Activated naive CD8-positive, alpha-beta T cell treated with anti-CD3 and anti-CD28 coated beads, Interleukin-2, amount 10 ng/mL, durations not matched to agents 7 days and 5 days (primary cell): ENCODE measurements at regions not wholly inside any gene's neighbourhood (a gene's known extent, or its start where the extent isn't known, plus 50 kb on each side); places are given as distances from the start of the nearest gene placed in this dataset.

Experiments
- ATAC-seq: fragments of 150-1000 bp; cut with Tn5 transposase; one replicate; pipeline ENCODE4 v1.10.0; 2021; ENCODE audit warnings: low read depth, moderate library complexity
- POLR2A ChIA-PET: fragments of 350-600 bp; sonication (Branson Sonifier 250); formaldehyde crosslinking; loops from one replicate; lab custom pipeline; 2021; ENCODE audit warnings: antibody characterized with exemption; lab: Charles Lee
- DNase-seq: peaks from one replicate; pipeline ENCODE4 v3.0.0; 2021
- H3K27ac Mint-ChIP-seq: one replicate; pipeline ENCODE4 v1.8.0; 2022; ENCODE audit warnings: mild to moderate bottlenecking, mixed read lengths
- H3K27me3 Mint-ChIP-seq: one replicate; pipeline ENCODE4 v1.8.0; 2022; ENCODE audit warnings: mild to moderate bottlenecking, moderate library complexity, mixed read lengths
- H3K36me3 Mint-ChIP-seq: one replicate; pipeline ENCODE4 v1.8.0; 2021; ENCODE audit warnings: mild to moderate bottlenecking, mixed read lengths
- H3K4me1 Mint-ChIP-seq: one replicate; pipeline ENCODE4 v1.8.0; 2021; ENCODE audit warnings: mixed read lengths
- H3K4me3 Mint-ChIP-seq: one replicate; pipeline ENCODE4 v1.8.0; 2022; ENCODE audit warnings: mild to moderate bottlenecking, moderate library complexity, mixed read lengths
- H3K9me3 Mint-ChIP-seq: one replicate; pipeline ENCODE4 v1.8.0; 2021; ENCODE audit warnings: mixed read lengths

GRCh38 chr4:126018274-126018673 lies 703.5 kb downstream of the FAT4 start:
- Mint-ChIP-seq H3K36me3 (no peaks in the 10 kb centered on the region), H3K4me1 (no peaks in the 10 kb centered on the region), H3K9me3 (peaks cover under 1% of the 10 kb centered on the region), H3K27ac (no peak overlapping the region), H3K4me3 (no peak overlapping the region), H3K27me3 (no peaks in the 10 kb centered on the region)
- ATAC-seq (no peak), DNase-seq (no peak)
- POLR2A ChIA-PET = no interaction called here

GRCh38 chr4:126023896-126024295 lies 709.1 kb downstream of the FAT4 start:
- ATAC-seq (no peak), DNase-seq (no peak)
- H3K27me3 Mint-ChIP-seq = no peaks in the 10 kb centered on the region
- no peaks in the 10 kb centered on the region for H3K4me1 Mint-ChIP-seq
- H3K36me3 Mint-ChIP-seq = no peaks in the 10 kb centered on the region
- POLR2A ChIA-PET = no interaction called here
- H3K4me3 Mint-ChIP-seq = no peak overlapping the region
- peaks cover under 1% of the 10 kb centered on the region for H3K9me3 Mint-ChIP-seq
- H3K27ac Mint-ChIP-seq = no peak overlapping the region

GRCh38 chr4:126027601-126028000 lies 712.8 kb downstream of the FAT4 start:
- no peaks in the 10 kb centered on the region for H3K27me3 Mint-ChIP-seq
- no peaks in the 10 kb centered on the region for H3K36me3 Mint-ChIP-seq
- H3K4me1 Mint-ChIP-seq = no peaks in the 10 kb centered on the region
- H3K27ac Mint-ChIP-seq = no peak overlapping the region
- H3K4me3 Mint-ChIP-seq = no peak overlapping the region
- peaks cover 2% of the 10 kb centered on the region for H3K9me3 Mint-ChIP-seq
- ATAC-seq = no peak
- POLR2A ChIA-PET = no interaction called here
- no peak for DNase-seq

- ATAC-seq (no peak), DNase-seq (no peak)
- H3K36me3 Mint-ChIP-seq = no peaks in the 10 kb centered on the region
- no peak overlapping the region for H3K4me3 Mint-ChIP-seq
- POLR2A ChIA-PET = no interaction called here
- H3K4me1 Mint-ChIP-seq = no peaks in the 10 kb centered on the region
- no peak overlapping the region for H3K27ac Mint-ChIP-seq
- peaks cover 5% of the 10 kb centered on the region for H3K9me3 Mint-ChIP-seq
- H3K27me3 Mint-ChIP-seq = no peaks in the 10 kb centered on the region
These were observed 714.1 kb downstream of the FAT4 start for GRCh38 chr4:126028876-126029275.

GRCh38 chr4:126037231-126037630 lies 722.5 kb downstream of the FAT4 start:
- Mint-ChIP-seq H3K4me3 (no peak overlapping the region), H3K4me1 (no peaks in the 10 kb centered on the region), H3K36me3 (no peaks in the 10 kb centered on the region), H3K27me3 (no peaks in the 10 kb centered on the region), H3K9me3 (peaks cover 3% of the 10 kb centered on the region), H3K27ac (no peak overlapping the region)
- POLR2A ChIA-PET = no interaction called here
- no peak for ATAC-seq
- DNase-seq = no peak

- Mint-ChIP-seq H3K36me3 (no peaks in the 10 kb centered on the region), H3K27me3 (no peaks in the 10 kb centered on the region)
These were observed 723.9 kb downstream of the FAT4 start for GRCh38 chr4:126038502-126039144.

GRCh38 chr4:126046081-126046614 lies 731.4 kb downstream of the FAT4 start:
- H3K27me3 Mint-ChIP-seq = no peaks in the 10 kb centered on the region
- H3K27ac Mint-ChIP-seq = no peak overlapping the region
- H3K36me3 Mint-ChIP-seq = no peaks in the 10 kb centered on the region
- ATAC-seq (no peak), DNase-seq (no peak)
- no peaks in the 10 kb centered on the region for H3K4me1 Mint-ChIP-seq
- H3K9me3 Mint-ChIP-seq = peaks cover 4% of the 10 kb centered on the region
- POLR2A ChIA-PET = no interaction called here
- H3K4me3 Mint-ChIP-seq = no peak overlapping the region

More at GRCh38 chr4:126038502-126039144, 723.9 kb downstream of the FAT4 start:
- ATAC-seq (no peak), DNase-seq (no peak)
- no peak overlapping the region for H3K27ac Mint-ChIP-seq
- POLR2A ChIA-PET = no interaction called here
- H3K4me3 Mint-ChIP-seq = no peak overlapping the region
- H3K4me1 Mint-ChIP-seq = no peaks in the 10 kb centered on the region
- no peaks in the 10 kb centered on the region for H3K9me3 Mint-ChIP-seq

- POLR2A ChIA-PET = no interaction called here
- peaks cover 4% of the 10 kb centered on the region for H3K9me3 Mint-ChIP-seq
These were observed 732.4 kb downstream of the FAT4 start for GRCh38 chr4:126047114-126047513.

GRCh38 chr4:126051689-126052424 lies 737.1 kb downstream of the FAT4 start:
- POLR2A ChIA-PET = no interaction called here
- H3K36me3 Mint-ChIP-seq = no peaks in the 10 kb centered on the region

More at GRCh38 chr4:126047114-126047513, 732.4 kb downstream of the FAT4 start:
- Mint-ChIP-seq H3K4me3 (no peak overlapping the region), H3K4me1 (no peaks in the 10 kb centered on the region), H3K36me3 (no peaks in the 10 kb centered on the region), H3K27me3 (no peaks in the 10 kb centered on the region), H3K27ac (no peak overlapping the region)
- DNase-seq (no peak), ATAC-seq (no peak)

GRCh38 chr4:126056116-126056650 lies 741.4 kb downstream of the FAT4 start:
- Mint-ChIP-seq H3K9me3 (no peaks in the 10 kb centered on the region), H3K27ac (no peak overlapping the region), H3K27me3 (no peaks in the 10 kb centered on the region), H3K36me3 (no peaks in the 10 kb centered on the region), H3K4me1 (no peaks in the 10 kb centered on the region), H3K4me3 (no peak overlapping the region)
- POLR2A ChIA-PET = no interaction called here
- ATAC-seq (no peak), DNase-seq (no peak)

More at GRCh38 chr4:126051689-126052424, 737.1 kb downstream of the FAT4 start:
- Mint-ChIP-seq H3K4me1 (no peaks in the 10 kb centered on the region), H3K27me3 (no peaks in the 10 kb centered on the region), H3K27ac (no peak overlapping the region), H3K4me3 (no peak overlapping the region), H3K9me3 (peaks cover 2% of the 10 kb centered on the region)
- DNase-seq (no peak), ATAC-seq (no peak)

GRCh38 chr4:126057371-126057770 lies 742.6 kb downstream of the FAT4 start:
- DNase-seq = no peak
- Mint-ChIP-seq H3K4me3 (no peak overlapping the region), H3K27ac (no peak overlapping the region), H3K27me3 (no peaks in the 10 kb centered on the region), H3K36me3 (no peaks in the 10 kb centered on the region), H3K4me1 (no peaks in the 10 kb centered on the region), H3K9me3 (no peaks in the 10 kb centered on the region)
- ATAC-seq = no peak
- POLR2A ChIA-PET = no interaction called here

GRCh38 chr4:126058596-126058995 lies 743.8 kb downstream of the FAT4 start:
- no peak for ATAC-seq
- Mint-ChIP-seq H3K36me3 (no peaks in the 10 kb centered on the region), H3K9me3 (no peaks in the 10 kb centered on the region), H3K4me3 (no peak overlapping the region), H3K27ac (no peak overlapping the region), H3K4me1 (no peaks in the 10 kb centered on the region), H3K27me3 (no peaks in the 10 kb centered on the region)
- no peak for DNase-seq
- POLR2A ChIA-PET = no interaction called here

- no peak overlapping the region for H3K4me3 Mint-ChIP-seq
- H3K27me3 Mint-ChIP-seq = no peaks in the 10 kb centered on the region
- H3K27ac Mint-ChIP-seq = no peak overlapping the region
- H3K36me3 Mint-ChIP-seq = no peaks in the 10 kb centered on the region
- no peaks in the 10 kb centered on the region for H3K9me3 Mint-ChIP-seq
- DNase-seq = no peak
- POLR2A ChIA-PET = no interaction called here
- no peaks in the 10 kb centered on the region for H3K4me1 Mint-ChIP-seq
- ATAC-seq = no peak
These were observed 746.9 kb downstream of the FAT4 start for GRCh38 chr4:126061655-126062054.

GRCh38 chr4:126065016-126065415 lies 750.3 kb downstream of the FAT4 start:
- no peaks in the 10 kb centered on the region for H3K27me3 Mint-ChIP-seq
- H3K36me3 Mint-ChIP-seq = no peaks in the 10 kb centered on the region
- H3K4me1 Mint-ChIP-seq = no peaks in the 10 kb centered on the region
- POLR2A ChIA-PET = no interaction called here
- ATAC-seq (no peak), DNase-seq (no peak)
- no peak overlapping the region for H3K27ac Mint-ChIP-seq
- no peak overlapping the region for H3K4me3 Mint-ChIP-seq
- no peaks in the 10 kb centered on the region for H3K9me3 Mint-ChIP-seq
